Stimulated activated CD4-positive, alpha-beta T cell treated with anti-CD3 and anti-CD28 coated beads, Interleukin-12 subunit alpha, Interleukin-12 subunit beta, amount 100 ng/mL, for 4 hours (primary cell): ENCODE measurements at regions not wholly inside any gene's neighbourhood (a gene's known extent, or its start where the extent isn't known, plus 50 kb on each side); places are given as distances from the start of the nearest gene placed in this dataset.

ENCODE experiments used
- DNase-seq: peaks from one replicate; pipeline ENCODE4 v3.0.0-alpha.2; 2020

GRCh38 chr6:134739299-134740026 is 210.4 kb downstream of the ALDH8A1 start:
- no peak for DNase-seq

GRCh38 chr6:134738211-134738885 is 211.6 kb downstream of the ALDH8A1 start:
- DNase-seq = no peak

- no peak for DNase-seq
These were observed 214.4 kb downstream of the ALDH8A1 start for GRCh38 chr6:134735461-134735860.

- DNase-seq = no peak
These were observed 215.5 kb downstream of the ALDH8A1 start for GRCh38 chr6:134734312-134734869.

GRCh38 chr6:134733801-134734200 is 216.1 kb downstream of the ALDH8A1 start:
- DNase-seq = no peak

GRCh38 chr6:134732763-134733162 is 217.1 kb downstream of the ALDH8A1 start:
- DNase-seq = no peak

GRCh38 chr6:134731615-134732014 is 218.3 kb downstream of the ALDH8A1 start:
- no peak for DNase-seq

- DNase-seq = no peak
These were observed 219.9 kb downstream of the ALDH8A1 start for GRCh38 chr6:134730013-134730412.

GRCh38 chr6:134729561-134729960 is 220.3 kb downstream of the ALDH8A1 start:
- no peak for DNase-seq

GRCh38 chr6:134727081-134727480 is 222.8 kb downstream of the ALDH8A1 start:
- no peak for DNase-seq

GRCh38 chr6:134725590-134725989 is 224.3 kb downstream of the ALDH8A1 start:
- DNase-seq = no peak

GRCh38 chr6:134724771-134725340 is 225.0 kb downstream of the ALDH8A1 start:
- no peak for DNase-seq

- no peak for DNase-seq
These were observed 226.6 kb downstream of the ALDH8A1 start for GRCh38 chr6:134723081-134723871.

- DNase-seq = no peak
These were observed 227.6 kb downstream of the ALDH8A1 start for GRCh38 chr6:134722200-134722870.

GRCh38 chr6:134721060-134721405 is 228.9 kb downstream of the ALDH8A1 start:
- no peak for DNase-seq

- DNase-seq = no peak
These were observed 229.4 kb downstream of the ALDH8A1 start for GRCh38 chr6:134720353-134721059.

- no peak for DNase-seq
These were observed 230.0 kb downstream of the ALDH8A1 start for GRCh38 chr6:134719911-134720310.

GRCh38 chr6:134719286-134719685 is 230.6 kb downstream of the ALDH8A1 start:
- no peak for DNase-seq

GRCh38 chr6:134714679-134715078 is 235.2 kb downstream of the ALDH8A1 start:
- DNase-seq = no peak

GRCh38 chr6:134714113-134714512 is 235.8 kb downstream of the ALDH8A1 start:
- DNase-seq = no peak

- DNase-seq = no peak
These were observed 237.6 kb downstream of the ALDH8A1 start for GRCh38 chr6:134712311-134712710.

GRCh38 chr6:134708079-134708478 is 241.8 kb downstream of the ALDH8A1 start:
- no peak for DNase-seq
